GM12874 (cell line): ENCODE measurements at regions not wholly inside any gene's neighbourhood (a gene's known extent, or its start where the extent isn't known, plus 50 kb on each side); places are given as distances from the start of the nearest gene placed in this dataset.

ENCODE experiments used
- TF ChIP-seq, protein P1 (sequence below): IDR thresholded peaks from 2 replicates; pipeline ENCODE4 v1.5.1; 2011; ENCODE audit warnings: low read depth, mild to moderate bottlenecking, control low read depth, low read length, moderate library complexity; ENCODE audit not compliant: insufficient read depth

GRCh38 chr11:70857894-70858293 is 394.5 kb downstream of the SHANK2 start:
- TF ChIP-seq, protein P1, sequence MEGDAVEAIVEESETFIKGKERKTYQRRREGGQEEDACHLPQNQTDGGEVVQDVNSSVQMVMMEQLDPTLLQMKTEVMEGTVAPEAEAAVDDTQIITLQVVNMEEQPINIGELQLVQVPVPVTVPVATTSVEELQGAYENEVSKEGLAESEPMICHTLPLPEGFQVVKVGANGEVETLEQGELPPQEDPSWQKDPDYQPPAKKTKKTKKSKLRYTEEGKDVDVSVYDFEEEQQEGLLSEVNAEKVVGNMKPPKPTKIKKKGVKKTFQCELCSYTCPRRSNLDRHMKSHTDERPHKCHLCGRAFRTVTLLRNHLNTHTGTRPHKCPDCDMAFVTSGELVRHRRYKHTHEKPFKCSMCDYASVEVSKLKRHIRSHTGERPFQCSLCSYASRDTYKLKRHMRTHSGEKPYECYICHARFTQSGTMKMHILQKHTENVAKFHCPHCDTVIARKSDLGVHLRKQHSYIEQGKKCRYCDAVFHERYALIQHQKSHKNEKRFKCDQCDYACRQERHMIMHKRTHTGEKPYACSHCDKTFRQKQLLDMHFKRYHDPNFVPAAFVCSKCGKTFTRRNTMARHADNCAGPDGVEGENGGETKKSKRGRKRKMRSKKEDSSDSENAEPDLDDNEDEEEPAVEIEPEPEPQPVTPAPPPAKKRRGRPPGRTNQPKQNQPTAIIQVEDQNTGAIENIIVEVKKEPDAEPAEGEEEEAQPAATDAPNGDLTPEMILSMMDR: no peak

DNA sequence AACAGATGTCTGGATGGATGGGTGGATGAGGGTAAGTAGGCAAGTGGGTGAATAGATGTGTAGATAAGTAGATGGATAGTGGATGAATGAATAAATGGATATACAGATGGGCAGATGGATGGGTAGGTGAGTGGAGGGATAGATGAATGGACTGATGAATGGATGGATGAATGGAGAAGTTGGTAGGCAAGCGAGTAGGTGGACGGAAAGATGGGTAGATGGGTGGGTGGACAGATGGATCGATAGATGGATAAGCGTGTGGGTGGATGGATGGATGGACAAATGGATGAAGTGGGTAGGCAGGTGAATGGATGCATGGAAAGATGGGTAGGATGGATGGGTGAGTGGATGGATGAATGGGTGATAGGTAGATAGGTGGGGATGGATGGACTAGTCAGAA is 393.2 kb downstream of the SHANK2 start:
- TF ChIP-seq, protein P1: no peak

GRCh38 chr11:70860888-70861287 is 391.5 kb downstream of the SHANK2 start:
- TF ChIP-seq, protein P1: no peak

- TF ChIP-seq, protein P1: no peak
Measured at GRCh38 chr11:70861559-70861958, 390.8 kb downstream of the SHANK2 start.

DNA sequence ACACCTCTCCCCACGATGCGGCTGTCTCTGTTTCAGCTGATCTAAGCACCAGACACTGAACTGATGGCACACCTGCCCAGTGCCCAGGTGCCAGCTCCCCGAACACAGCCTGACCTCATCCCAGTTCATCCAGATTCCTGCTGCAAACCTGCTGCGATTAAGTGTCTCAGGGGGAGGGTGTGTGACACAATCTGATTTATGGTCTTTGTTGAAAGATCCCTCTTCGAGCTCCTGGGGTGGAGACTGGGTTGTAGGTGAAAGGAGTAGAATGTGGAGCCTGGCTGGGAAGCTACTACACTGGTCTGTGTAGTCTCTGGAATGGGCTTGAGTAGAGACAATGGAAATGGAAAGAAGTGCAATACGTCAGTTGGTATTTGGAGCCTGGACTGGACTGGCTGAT is 390.3 kb downstream of the SHANK2 start:
- TF ChIP-seq, protein P1: no peak

- TF ChIP-seq, protein P1: no peak
Measured at GRCh38 chr11:70863186-70863585, 389.2 kb downstream of the SHANK2 start.

GRCh38 chr11:70863993-70864392 is 388.4 kb downstream of the SHANK2 start:
- TF ChIP-seq, protein P1: no peak

GRCh38 chr11:70865356-70865755 is 387.0 kb downstream of the SHANK2 start:
- TF ChIP-seq, protein P1: no peak
